ENCODE measurements at regions not wholly inside any gene's neighbourhood (a gene's known extent, or its start where the extent isn't known, plus 50 kb on each side); places are given as distances from the start of the nearest gene placed in this dataset.
"Not testable (repeated sequence)": the region's sequence is repeated elsewhere in the genome, so short reads cannot be mapped to it uniquely, and the experiment has no call there.

- Mint-ChIP-seq H3K27me3 (no peaks in the 10 kb centered on the region), H3K27ac (no peak overlapping the region), H3K4me3 (no peak overlapping the region), H3K9me3 (peaks cover 0 to 3% (median 0%) of the 10 kb centered on the region in 8 donors), H3K36me3 (no peaks in the 10 kb centered on the region), H3K4me1 (no peaks in the 10 kb centered on the region)
- intact Hi-C loops (cut with micrococcal nuclease) = no loop called here
- peak in 1 of 5 donors; percentile 25 for DNase-seq
- no peak overlapping the region for H3K27ac ChIP-seq (ENCODE audit: low read depth, low read length)
- H3K36me3 ChIP-seq (ENCODE audit: insufficient read depth, low read length) = no peaks in the 10 kb centered on the region
- H3K4me1 ChIP-seq (ENCODE audit: insufficient read depth, low read length) = no peaks in the 10 kb centered on the region
- ChIA-PET CTCF (ENCODE audit: partially characterized antibody) (no interaction called here), POLR2A (ENCODE audit: partially characterized antibody) (no interaction called here)
- H3K27me3 ChIP-seq (ENCODE audit: insufficient read depth, low read length) = no peaks in the 10 kb centered on the region
- H3K9me3 ChIP-seq (ENCODE audit: control insufficient read depth in 1 of 2, low read length in 2 of 2) = no peaks in the 10 kb centered on the region
- H3K4me3 ChIP-seq (ENCODE audit: low read length in 2 of 2) = no peak overlapping the region
Observed at GRCh38 chr7:46107610-46108217, 186.6 kb upstream of the IGFBP3 start.

- Mint-ChIP-seq H3K36me3 (no peaks in the 10 kb centered on the region), H3K27ac (no peak overlapping the region), H3K4me3 (no peak overlapping the region), H3K4me1 (no peaks in the 10 kb centered on the region), H3K27me3 (no peaks in the 10 kb centered on the region), H3K9me3 (peaks cover 0 to 6% (median 0%) of the 10 kb centered on the region in 8 donors)
- POLR2A ChIA-PET (ENCODE audit: partially characterized antibody) = no interaction called here
- no peak overlapping the region for H3K4me3 ChIP-seq (ENCODE audit: low read length in 2 of 2)
- no peak overlapping the region for H3K27ac ChIP-seq (ENCODE audit: low read depth, low read length)
- CTCF ChIA-PET (ENCODE audit: partially characterized antibody) = no interaction called here
- DNase-seq = no peak
- no peaks in the 10 kb centered on the region for H3K9me3 ChIP-seq (ENCODE audit: control insufficient read depth in 1 of 2, low read length in 2 of 2)
- H3K27me3 ChIP-seq (ENCODE audit: insufficient read depth, low read length) = no peaks in the 10 kb centered on the region
- no peaks in the 10 kb centered on the region for H3K36me3 ChIP-seq (ENCODE audit: insufficient read depth, low read length)
- H3K4me1 ChIP-seq (ENCODE audit: insufficient read depth, low read length) = no peaks in the 10 kb centered on the region
- intact Hi-C loops (cut with micrococcal nuclease) = no loop called here
Observed at GRCh38 chr7:46100521-46100920, 179.4 kb upstream of the IGFBP3 start.

- Histone ChIP-seq H3K36me3 (ENCODE audit: insufficient read depth, low read length) (no peaks in the 10 kb centered on the region), H3K4me1 (ENCODE audit: insufficient read depth, low read length) (no peaks in the 10 kb centered on the region), H3K9me3 (ENCODE audit: control insufficient read depth in 1 of 2, low read length in 2 of 2) (no peaks in the 10 kb centered on the region), H3K27ac (ENCODE audit: low read depth, low read length) (no peak overlapping the region), H3K27me3 (ENCODE audit: insufficient read depth, low read length) (no peaks in the 10 kb centered on the region), H3K4me3 (ENCODE audit: low read length in 2 of 2) (no peak overlapping the region)
- intact Hi-C loops (cut with micrococcal nuclease) = no loop called here
- no peak overlapping the region for H3K27ac Mint-ChIP-seq
- peaks cover 0 to 9% (median 0%) of the 10 kb centered on the region in 8 donors for H3K9me3 Mint-ChIP-seq
- DNase-seq = no peak
- no peaks in the 10 kb centered on the region for H3K36me3 Mint-ChIP-seq
- no peaks in the 10 kb centered on the region for H3K4me1 Mint-ChIP-seq
- no peak overlapping the region for H3K4me3 Mint-ChIP-seq
- POLR2A ChIA-PET (ENCODE audit: partially characterized antibody) = no interaction called here
- H3K27me3 Mint-ChIP-seq = no peaks in the 10 kb centered on the region
- CTCF ChIA-PET (ENCODE audit: partially characterized antibody) = no interaction called here
Observed at GRCh38 chr7:46099076-46099475, 178.0 kb upstream of the IGFBP3 start.

GRCh38 chr7:46091071-46091470, 170.0 kb upstream of the IGFBP3 start:
- H3K27me3 Mint-ChIP-seq = no peaks in the 10 kb centered on the region
- Histone ChIP-seq H3K27me3 (ENCODE audit: insufficient read depth, low read length) (no peaks in the 10 kb centered on the region), H3K36me3 (ENCODE audit: insufficient read depth, low read length) (no peaks in the 10 kb centered on the region), H3K27ac (ENCODE audit: low read depth, low read length) (no peak overlapping the region), H3K4me1 (ENCODE audit: insufficient read depth, low read length) (no peaks in the 10 kb centered on the region), H3K9me3 (ENCODE audit: control insufficient read depth in 1 of 2, low read length in 2 of 2) (no peaks in the 10 kb centered on the region), H3K4me3 (ENCODE audit: low read length in 2 of 2) (no peak overlapping the region)
- H3K27ac Mint-ChIP-seq = no peak overlapping the region
- H3K36me3 Mint-ChIP-seq = no peaks in the 10 kb centered on the region
- no peak overlapping the region for H3K4me3 Mint-ChIP-seq
- ChIA-PET POLR2A (ENCODE audit: partially characterized antibody) (no interaction called here), CTCF (ENCODE audit: partially characterized antibody) (no interaction called here)
- H3K9me3 Mint-ChIP-seq = peaks cover 4 to 20% (median 10%) of the 10 kb centered on the region in 8 donors
- no peak for DNase-seq
- intact Hi-C loops (cut with micrococcal nuclease) = no loop called here
- no peaks in the 10 kb centered on the region for H3K4me1 Mint-ChIP-seq

- Histone ChIP-seq H3K4me3 (ENCODE audit: low read length in 2 of 2) (no peak overlapping the region), H3K27me3 (ENCODE audit: insufficient read depth, low read length) (no peaks in the 10 kb centered on the region), H3K36me3 (ENCODE audit: insufficient read depth, low read length) (no peaks in the 10 kb centered on the region), H3K9me3 (ENCODE audit: control insufficient read depth in 1 of 2, low read length in 2 of 2) (no peaks in the 10 kb centered on the region), H3K27ac (ENCODE audit: low read depth, low read length) (no peak overlapping the region), H3K4me1 (ENCODE audit: insufficient read depth, low read length) (no peaks in the 10 kb centered on the region)
- CTCF ChIA-PET (ENCODE audit: partially characterized antibody) = no interaction called here
- no peak overlapping the region for H3K27ac Mint-ChIP-seq
- no peaks in the 10 kb centered on the region for H3K27me3 Mint-ChIP-seq
- intact Hi-C loops (cut with micrococcal nuclease) = no loop called here
- DNase-seq = no peak
- peaks cover 4 to 20% (median 10%) of the 10 kb centered on the region in 8 donors for H3K9me3 Mint-ChIP-seq
- H3K4me3 Mint-ChIP-seq = no peak overlapping the region
- no peaks in the 10 kb centered on the region for H3K36me3 Mint-ChIP-seq
- H3K4me1 Mint-ChIP-seq = no peaks in the 10 kb centered on the region
- POLR2A ChIA-PET (ENCODE audit: partially characterized antibody) = no interaction called here
Observed at GRCh38 chr7:46089281-46089680, 168.2 kb upstream of the IGFBP3 start.

- H3K4me3 Mint-ChIP-seq; H3K36me3 ChIP-seq (ENCODE audit: insufficient read depth, low read length); H3K36me3 Mint-ChIP-seq; H3K4me3 ChIP-seq (ENCODE audit: low read length in 2 of 2); H3K27me3 ChIP-seq (ENCODE audit: insufficient read depth, low read length); H3K27ac ChIP-seq (ENCODE audit: low read depth, low read length); CTCF ChIA-PET (ENCODE audit: partially characterized antibody); DNase-seq; POLR2A ChIA-PET (ENCODE audit: partially characterized antibody); H3K4me1 ChIP-seq (ENCODE audit: insufficient read depth, low read length); H3K4me1 Mint-ChIP-seq; H3K9me3 ChIP-seq (ENCODE audit: control insufficient read depth in 1 of 2, low read length in 2 of 2); H3K27me3 Mint-ChIP-seq; intact Hi-C loops (cut with micrococcal nuclease); H3K27ac Mint-ChIP-seq: not testable (repeated sequence)
- peaks cover 4 to 20% (median 10%) of the 10 kb centered on the region in 8 donors for H3K9me3 Mint-ChIP-seq
Observed at GRCh38 chr7:46088486-46088885, 167.4 kb upstream of the IGFBP3 start.

- no peak overlapping the region for H3K4me3 Mint-ChIP-seq
- POLR2A ChIA-PET (ENCODE audit: partially characterized antibody) = no interaction called here
- H3K4me1 ChIP-seq (ENCODE audit: insufficient read depth, low read length) = no peaks in the 10 kb centered on the region
- CTCF ChIA-PET (ENCODE audit: partially characterized antibody) = no interaction called here
- DNase-seq = no peak
- no peak overlapping the region for H3K4me3 ChIP-seq (ENCODE audit: low read length in 2 of 2)
- no peaks in the 10 kb centered on the region for H3K36me3 Mint-ChIP-seq
- no peak overlapping the region for H3K27ac Mint-ChIP-seq
- no peak overlapping the region for H3K27ac ChIP-seq (ENCODE audit: low read depth, low read length)
- H3K9me3 ChIP-seq (ENCODE audit: control insufficient read depth in 1 of 2, low read length in 2 of 2) = no peaks in the 10 kb centered on the region
- no peaks in the 10 kb centered on the region for H3K27me3 ChIP-seq (ENCODE audit: insufficient read depth, low read length)
- no peaks in the 10 kb centered on the region for H3K4me1 Mint-ChIP-seq
- H3K9me3 Mint-ChIP-seq = peaks cover 0 to 4% (median under 1%) of the 10 kb centered on the region in 8 donors
- H3K27me3 Mint-ChIP-seq = no peaks in the 10 kb centered on the region
- H3K36me3 ChIP-seq (ENCODE audit: insufficient read depth, low read length) = no peaks in the 10 kb centered on the region
- intact Hi-C loops (cut with micrococcal nuclease) = no loop called here
Observed at GRCh38 chr7:46080595-46081159, 159.6 kb upstream of the IGFBP3 start.
